ENCODE measurements at regions not wholly inside any gene's neighbourhood (a gene's known extent, or its start where the extent isn't known, plus 50 kb on each side); places are given as distances from the start of the nearest gene placed in this dataset.
"Not testable (repeated sequence)": the region's sequence is repeated elsewhere in the genome, so short reads cannot be mapped to it uniquely, and the experiment has no call there.

- H3K27me3 ChIP-seq, result no peaks in the 10 kb centered on the region
- intact Hi-C loops (cut with DNase I; ENCODE audit: low total_unique reads), result no loop called here
- no peaks in the 10 kb centered on the region for H3K36me3 ChIP-seq
- no peaks in the 10 kb centered on the region for H3K9me3 ChIP-seq
- H3K27ac ChIP-seq, result no peak overlapping the region
- H3K4me1 ChIP-seq, result no peaks in the 10 kb centered on the region
- no peak for TF ChIP-seq POLR2A (IDR thresholded peaks at IDR 0.05)
- no peak for TF ChIP-seq CTCF (IDR thresholded peaks at IDR 0.05)
- no peak overlapping the region for H3K4me3 ChIP-seq
- no peak for DNase-seq
Measured at GRCh38 chr3:181920409-181920808, 208.7 kb downstream of the SOX2 start.

DNA sequence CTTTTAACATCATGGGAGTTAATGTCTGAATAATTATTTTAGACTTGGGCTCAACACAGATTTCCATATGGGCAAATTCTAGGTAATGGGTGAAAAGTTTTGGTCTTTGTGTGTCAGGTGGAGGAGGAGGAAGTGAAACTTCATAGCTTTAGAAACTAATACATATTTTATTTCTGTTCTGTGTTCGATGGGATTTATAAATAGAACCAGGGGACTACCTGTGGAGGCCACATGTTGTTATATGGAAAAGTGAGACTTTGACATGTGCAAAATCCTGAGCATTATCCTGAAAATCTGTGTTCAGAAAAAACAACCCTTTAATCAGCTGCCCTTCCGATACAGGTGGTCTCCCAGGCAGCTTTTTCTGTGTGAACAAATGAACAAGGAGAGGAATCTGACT is 209.5 kb downstream of the SOX2 start:
- no peak for DNase-seq
- no peaks in the 10 kb centered on the region for H3K9me3 ChIP-seq
- no peaks in the 10 kb centered on the region for H3K27me3 ChIP-seq
- intact Hi-C loops (cut with DNase I; ENCODE audit: low total_unique reads), result no loop called here
- H3K27ac ChIP-seq, result no peak overlapping the region
- H3K4me3 ChIP-seq, result no peak overlapping the region
- H3K4me1 ChIP-seq, result no peaks in the 10 kb centered on the region
- no peaks in the 10 kb centered on the region for H3K36me3 ChIP-seq
- TF ChIP-seq CTCF (IDR thresholded peaks at IDR 0.05) (no peak), POLR2A (IDR thresholded peaks at IDR 0.05) (no peak)

- H3K36me3 ChIP-seq; intact Hi-C loops (cut with DNase I; ENCODE audit: low total_unique reads); H3K4me1 ChIP-seq; H3K27me3 ChIP-seq; DNase-seq; H3K9me3 ChIP-seq; H3K27ac ChIP-seq; H3K4me3 ChIP-seq: not testable (repeated sequence)
Measured at GRCh38 chr3:181925841-181926240, 214.1 kb downstream of the SOX2 start.

DNA sequence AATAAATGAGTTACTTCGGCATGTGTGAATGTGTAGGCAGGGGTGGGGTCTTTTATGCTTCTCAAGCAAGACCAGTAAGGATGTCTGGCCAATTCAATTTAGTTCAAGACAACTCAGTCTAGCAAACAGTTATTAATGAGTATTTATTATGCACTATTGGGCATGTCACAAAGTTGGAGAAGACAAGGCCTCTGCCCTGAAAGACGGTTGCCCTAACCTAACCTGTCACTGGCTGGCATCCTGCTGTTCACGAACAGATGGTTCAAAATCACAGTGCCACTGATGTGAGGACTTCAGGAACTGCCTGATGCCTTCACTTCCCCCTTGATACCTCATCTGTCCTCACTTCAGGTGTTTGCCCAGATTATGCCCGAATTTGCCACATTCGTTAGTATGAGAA is 217.8 kb downstream of the SOX2 start:
- Histone ChIP-seq H3K4me1 (no peaks in the 10 kb centered on the region), H3K27ac (no peak overlapping the region), H3K9me3 (no peaks in the 10 kb centered on the region), H3K36me3 (no peaks in the 10 kb centered on the region), H3K4me3 (no peak overlapping the region), H3K27me3 (no peaks in the 10 kb centered on the region)
- no peak for TF ChIP-seq CTCF (IDR thresholded peaks at IDR 0.05)
- no peak for TF ChIP-seq POLR2A (IDR thresholded peaks at IDR 0.05)
- no peak for DNase-seq
- intact Hi-C loops (cut with DNase I; ENCODE audit: low total_unique reads), result no loop called here

DNA sequence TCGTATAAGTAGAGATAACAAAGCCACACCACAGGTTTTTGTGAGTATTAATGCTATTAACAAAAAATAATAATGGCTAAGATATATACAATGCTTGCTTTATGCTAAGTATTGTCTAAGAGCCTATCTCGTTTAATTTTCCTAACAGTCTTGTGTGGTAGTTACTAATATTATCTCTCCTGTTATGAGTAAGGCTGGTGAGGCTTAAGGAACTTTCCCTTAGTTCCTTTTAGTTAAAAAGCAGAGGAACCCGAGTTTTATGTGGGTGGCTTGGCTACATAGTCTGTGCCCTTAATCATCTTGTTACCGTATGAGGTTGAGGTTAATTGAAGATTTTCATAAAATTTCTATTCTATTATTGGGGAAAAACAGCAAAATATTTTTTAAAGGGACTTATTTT is 218.4 kb downstream of the SOX2 start:
- no peak for DNase-seq
- Histone ChIP-seq H3K4me1 (no peaks in the 10 kb centered on the region), H3K27me3 (no peaks in the 10 kb centered on the region), H3K36me3 (no peaks in the 10 kb centered on the region), H3K4me3 (no peak overlapping the region), H3K27ac (no peak overlapping the region), H3K9me3 (no peaks in the 10 kb centered on the region)
- intact Hi-C loops (cut with DNase I; ENCODE audit: low total_unique reads), result no loop called here
- no peak for TF ChIP-seq CTCF (IDR thresholded peaks at IDR 0.05)
- TF ChIP-seq POLR2A (IDR thresholded peaks at IDR 0.05), result no peak

DNA sequence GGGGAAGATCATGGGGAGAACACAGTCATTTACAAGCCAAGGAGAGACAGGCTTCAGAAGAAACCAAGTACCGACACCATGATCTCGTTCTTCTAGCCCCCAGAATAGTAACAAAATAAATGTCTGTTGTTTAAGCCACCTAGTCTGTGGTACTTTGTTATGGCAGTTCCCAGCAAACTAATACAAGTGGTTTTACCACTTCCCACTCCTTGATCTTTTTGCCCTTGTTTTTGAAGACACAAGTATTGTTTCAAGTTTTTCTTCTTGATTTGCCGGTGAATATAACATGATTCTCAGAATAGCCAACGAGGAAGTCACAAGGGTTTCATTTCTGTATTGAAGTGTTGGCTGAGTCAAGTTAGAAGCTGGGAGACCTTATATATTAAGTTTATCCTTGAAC is 220.3 kb downstream of the SOX2 start:
- DNase-seq, result no peak
- Histone ChIP-seq H3K4me1 (no peaks in the 10 kb centered on the region), H3K27ac (no peak overlapping the region), H3K9me3 (no peaks in the 10 kb centered on the region), H3K27me3 (no peaks in the 10 kb centered on the region), H3K4me3 (no peak overlapping the region), H3K36me3 (no peaks in the 10 kb centered on the region)
- no peak for TF ChIP-seq POLR2A (IDR thresholded peaks at IDR 0.05)
- no peak for TF ChIP-seq CTCF (IDR thresholded peaks at IDR 0.05)
- intact Hi-C loops (cut with DNase I; ENCODE audit: low total_unique reads), result no loop called here

Measured in uterus (tissue), 3 donors.